HG03378 (cell line): ENCODE measurements at regions not wholly inside any gene's neighbourhood (a gene's known extent, or its start where the extent isn't known, plus 50 kb on each side); places are given as distances from the start of the nearest gene placed in this dataset.

Experiments used
- ATAC-seq: cut with Tn5 transposase; IDR thresholded peaks from one replicate; pipeline ENCODE4 v1.9.1; 2021; ENCODE audit warnings: mild to moderate bottlenecking, moderate library complexity; ENCODE audit not compliant: unreplicated experiment

GRCh38 chr6:164842085-164842484, 467.3 kb downstream of the C6orf118 start:
- no peak for ATAC-seq

- no peak for ATAC-seq
Observed at GRCh38 chr6:164838068-164838615, 471.3 kb downstream of the C6orf118 start.

DNA sequence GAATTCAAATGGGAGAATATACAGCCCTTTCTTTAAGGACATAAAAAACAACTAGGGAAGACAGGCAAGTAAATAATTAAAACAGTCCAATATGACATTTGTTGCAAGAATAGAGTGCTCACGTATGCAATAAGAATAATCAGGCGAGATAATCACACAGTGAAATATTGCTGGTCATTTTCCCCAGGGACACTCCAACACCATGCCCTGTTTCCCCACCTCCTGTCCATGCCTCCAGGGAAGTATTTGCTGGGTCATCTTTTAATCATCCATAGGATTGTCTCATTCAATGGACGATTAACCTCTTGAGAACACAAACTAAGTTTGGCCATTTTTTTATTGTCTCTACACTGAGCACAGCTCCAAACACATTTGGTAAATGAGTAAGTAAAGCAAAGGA, 472.9 kb downstream of the C6orf118 start:
- ATAC-seq, result no peak

DNA sequence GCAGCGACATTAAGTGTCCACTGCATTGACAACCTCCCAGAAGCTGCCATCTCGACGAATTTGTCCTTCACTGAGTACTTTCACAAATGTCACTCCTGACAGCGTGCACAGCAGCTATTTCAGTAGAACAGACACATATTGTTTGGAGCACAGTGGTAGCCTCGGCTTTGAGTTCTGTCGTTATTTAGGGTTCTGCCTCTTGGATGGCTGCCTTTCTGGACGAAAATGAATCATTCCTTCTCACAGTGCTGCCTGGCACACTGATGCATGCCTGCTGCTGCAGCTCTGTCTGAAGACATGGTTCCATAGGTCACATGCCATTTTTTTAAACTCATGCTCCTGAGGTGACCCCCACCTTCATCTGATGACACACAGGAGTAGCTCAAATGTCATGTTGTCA, 477.0 kb downstream of the C6orf118 start:
- ATAC-seq, result no peak

DNA sequence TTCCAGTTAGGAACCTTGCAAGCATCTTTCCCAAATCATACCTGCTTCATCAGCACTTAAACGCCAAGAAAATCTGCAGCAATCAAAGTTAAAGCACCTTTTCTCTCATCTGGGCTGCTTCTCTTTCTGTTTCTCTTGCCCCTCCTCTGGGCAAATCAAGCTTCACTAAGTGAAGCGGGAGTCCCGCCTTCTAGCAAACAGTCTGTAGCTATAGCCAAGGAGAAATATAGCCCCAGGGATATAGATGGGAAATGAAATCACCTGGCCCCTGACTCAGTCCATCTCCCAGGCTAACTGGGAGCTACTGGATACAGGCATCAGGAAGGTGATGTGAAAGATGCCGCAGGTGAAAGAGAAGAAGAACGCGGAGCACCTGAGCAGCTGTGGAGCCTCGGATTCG, 481.9 kb downstream of the C6orf118 start:
- ATAC-seq, result no peak

GRCh38 chr6:164826831-164827468, 482.5 kb downstream of the C6orf118 start:
- ATAC-seq, result no peak

GRCh38 chr6:164825386-164825785, 484.0 kb downstream of the C6orf118 start:
- ATAC-seq, result no peak

DNA sequence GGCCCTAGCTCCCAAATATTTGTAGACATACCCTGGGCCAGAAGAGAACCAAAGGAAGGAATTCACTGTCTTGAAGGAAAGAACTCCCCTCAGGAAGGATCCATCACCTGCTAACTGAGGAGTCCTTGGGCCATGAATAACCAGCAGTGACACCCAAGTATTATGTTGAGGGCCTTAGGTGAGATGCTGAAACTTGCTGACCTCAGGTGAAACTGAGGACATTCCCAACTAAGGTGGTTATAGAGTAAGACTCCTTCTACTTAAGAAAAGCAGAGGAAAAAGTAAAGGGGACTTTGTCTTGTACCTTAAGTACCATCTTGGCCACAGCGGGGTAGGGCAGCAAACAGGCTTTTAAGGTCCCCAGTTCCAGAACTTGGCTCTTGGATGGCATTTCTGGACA, 491.7 kb downstream of the C6orf118 start:
- no peak for ATAC-seq

- no peak for ATAC-seq
Observed at GRCh38 chr6:164812706-164813105, 496.7 kb downstream of the C6orf118 start.

DNA sequence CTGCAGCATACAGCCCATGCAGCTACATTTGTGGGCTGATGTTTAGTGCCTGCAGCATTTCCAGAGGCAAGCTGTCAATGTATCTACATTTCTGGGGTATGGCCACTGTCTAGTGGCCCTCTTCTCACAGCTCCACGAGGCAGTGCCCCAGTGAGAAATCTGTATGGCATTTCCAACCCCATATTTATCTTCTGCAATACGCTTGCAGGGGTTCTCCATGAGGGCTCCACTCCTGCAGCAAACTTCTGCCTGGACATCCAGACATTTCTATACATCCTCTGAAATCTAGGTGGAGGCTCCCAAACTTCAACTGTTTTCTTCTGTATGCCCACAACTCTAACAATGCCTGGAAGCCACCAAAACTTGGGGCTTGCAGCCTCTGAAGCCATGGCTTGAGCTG, 502.3 kb downstream of the C6orf118 start:
- no peak for ATAC-seq

DNA sequence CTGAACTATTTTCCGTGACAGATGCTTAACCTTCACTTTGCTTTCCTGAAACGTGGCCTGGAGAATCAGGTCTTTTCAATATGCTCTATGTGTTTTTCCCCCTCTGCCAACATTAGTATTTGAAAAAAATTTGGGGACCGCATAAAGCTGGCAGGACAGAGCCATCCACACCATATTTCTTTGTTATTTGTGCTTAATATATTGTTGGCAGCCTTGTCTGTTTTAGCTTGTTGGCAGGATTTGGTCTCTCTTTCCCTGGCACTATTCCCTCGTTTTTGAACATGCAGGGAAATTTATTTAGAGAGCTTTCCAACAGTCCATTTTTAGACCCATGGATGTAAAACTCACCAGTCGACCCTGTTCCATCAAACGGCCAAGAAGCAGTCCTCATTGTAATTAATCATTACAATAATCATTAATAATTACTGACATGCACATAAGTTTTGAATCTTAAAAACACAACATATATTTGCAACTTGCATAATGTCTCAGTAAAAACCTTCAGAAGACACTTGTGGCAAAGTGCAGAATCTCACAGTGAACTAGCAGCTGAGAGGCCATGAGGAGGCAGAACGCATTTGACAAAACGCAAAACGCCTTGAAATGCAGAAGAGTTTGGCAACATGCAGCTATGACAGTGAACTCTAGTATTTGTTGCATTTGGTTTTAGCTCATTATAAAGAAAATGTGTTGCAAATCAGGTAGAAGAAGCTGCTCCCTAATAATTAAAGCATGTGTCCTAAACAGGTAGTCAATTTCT, 514.2 kb downstream of the C6orf118 start:
- ATAC-seq, result no peak

DNA sequence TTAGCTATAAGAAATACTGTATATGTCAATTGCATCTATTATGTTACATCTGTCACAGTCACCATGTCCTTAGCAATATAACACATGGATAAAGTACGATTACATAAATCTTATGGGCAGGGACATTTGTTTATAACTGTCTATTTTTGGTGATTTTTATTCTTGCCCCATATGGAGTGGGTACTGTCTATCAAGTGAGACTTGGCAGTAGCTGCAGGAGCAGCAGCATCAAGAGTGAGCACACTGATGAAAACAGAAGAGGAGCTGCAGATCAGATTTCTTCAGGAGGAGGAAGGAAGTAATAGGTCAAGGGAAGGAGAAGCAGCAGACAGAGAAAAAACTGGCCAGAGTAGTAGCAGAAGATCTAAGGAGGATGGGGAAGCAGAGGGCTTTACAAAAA, 516.7 kb downstream of the C6orf118 start:
- no peak for ATAC-seq

DNA sequence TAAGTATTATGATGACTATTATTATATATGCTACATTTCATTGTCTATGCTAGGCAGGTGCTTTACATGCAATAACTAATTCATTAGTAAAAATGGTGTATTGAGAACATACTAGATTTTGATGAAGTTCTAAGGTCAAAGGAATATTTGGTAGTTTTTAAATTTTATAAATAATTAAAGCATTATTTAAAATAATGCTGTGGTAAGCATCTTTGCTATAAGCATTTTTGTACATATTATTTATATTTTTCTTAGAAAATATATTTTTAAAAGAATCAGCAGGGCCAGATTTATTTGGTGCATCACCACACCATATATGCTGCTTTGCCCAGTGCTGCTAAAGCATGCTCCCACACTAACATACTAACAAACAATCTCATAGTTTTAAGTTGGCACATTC, 517.9 kb downstream of the C6orf118 start:
- no peak for ATAC-seq

GRCh38 chr6:164763788-164764187, 545.6 kb downstream of the C6orf118 start:
- ATAC-seq, result no peak

DNA sequence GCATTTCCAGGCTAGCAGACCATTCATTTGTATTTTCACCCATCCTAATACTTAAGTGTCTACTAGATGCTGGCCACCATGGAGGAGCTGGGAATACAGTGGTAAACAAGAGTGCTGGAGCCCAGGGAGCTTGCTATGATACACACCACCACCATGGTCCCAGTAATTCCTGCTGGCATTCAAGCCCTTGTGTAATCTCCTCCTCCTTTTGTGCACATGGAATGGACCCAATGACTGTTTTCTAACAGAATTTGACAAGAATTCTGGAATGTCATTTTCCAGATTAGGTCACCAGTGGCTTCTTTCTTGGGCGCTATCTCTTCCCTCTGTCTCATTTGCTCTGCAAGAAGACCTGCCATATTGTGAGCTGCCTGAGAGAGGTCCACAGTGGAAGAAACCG, 552.0 kb downstream of the C6orf118 start:
- no peak for ATAC-seq

DNA sequence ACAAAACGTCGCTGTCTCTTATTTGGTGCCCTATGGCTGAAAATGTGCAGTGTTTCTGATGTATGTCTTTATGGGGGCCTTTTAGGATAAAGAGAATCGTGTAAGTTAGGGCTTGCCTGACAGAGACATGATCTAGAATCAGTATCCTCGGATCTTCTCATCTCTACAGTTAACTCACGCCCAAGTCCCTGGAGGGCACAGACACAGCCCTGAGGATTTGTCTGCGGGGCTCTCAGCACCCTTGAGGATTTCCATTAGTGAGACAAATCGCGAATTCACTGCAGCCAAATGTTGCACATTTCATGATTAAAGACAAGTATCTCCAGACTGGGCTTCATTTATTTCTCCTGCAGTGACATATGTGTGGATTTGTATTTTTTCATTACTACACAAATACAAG, 552.7 kb downstream of the C6orf118 start:
- no peak for ATAC-seq

- no peak for ATAC-seq
Observed at GRCh38 chr6:164756142-164756541, 553.3 kb downstream of the C6orf118 start.

- no peak for ATAC-seq
Observed at GRCh38 chr6:164753517-164753916, 555.9 kb downstream of the C6orf118 start.

DNA sequence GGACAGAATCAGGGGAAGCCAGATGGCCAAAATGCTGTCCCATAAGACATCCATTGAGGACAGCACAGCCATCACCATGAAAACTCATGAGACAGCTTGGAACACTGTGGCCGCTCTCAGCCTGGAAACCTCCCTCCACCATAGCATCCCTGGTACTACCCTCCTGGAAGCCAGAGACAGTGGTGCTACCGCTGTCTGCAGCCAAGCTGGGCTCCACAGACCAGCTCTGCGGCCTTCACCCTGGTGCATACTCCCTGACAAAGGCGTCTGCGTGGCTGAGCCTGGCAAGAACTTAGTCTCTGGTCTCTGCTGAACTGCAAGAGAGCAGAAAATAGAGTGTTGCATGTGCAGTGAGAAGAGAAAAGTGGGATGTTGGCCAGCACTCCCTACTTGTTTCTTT, 558.0 kb downstream of the C6orf118 start:
- no peak for ATAC-seq

DNA sequence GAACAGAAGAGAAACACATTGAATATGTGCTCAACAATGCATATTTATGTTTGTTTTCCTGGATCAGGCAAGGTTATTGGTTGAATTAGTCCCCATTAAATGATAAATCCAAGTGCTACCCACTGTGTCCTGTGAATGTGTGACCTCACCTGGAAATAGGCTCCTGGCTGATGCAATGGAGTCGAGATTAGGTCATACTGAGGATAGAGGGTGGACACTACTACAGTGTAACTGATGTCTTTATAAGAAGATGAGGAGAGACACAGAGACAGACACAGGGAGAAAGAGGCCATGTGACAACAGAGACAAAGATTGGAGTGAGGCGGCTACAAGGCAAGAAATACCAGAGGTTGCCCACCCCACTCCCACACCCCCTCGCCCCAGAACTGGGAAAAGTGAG, 559.3 kb downstream of the C6orf118 start:
- ATAC-seq, result no peak

GRCh38 chr6:164749221-164750064, 560.0 kb downstream of the C6orf118 start:
- no peak for ATAC-seq
